Parathyroid adenoma (tissue), 2 donors: ENCODE measurements at regions not wholly inside any gene's neighbourhood (a gene's known extent, or its start where the extent isn't known, plus 50 kb on each side); places are given as distances from the start of the nearest gene placed in this dataset.

Experiments
- H2AFZ ChIP-seq: fragments of 300-600 bp; sonication (generic); one replicate; pipeline ENCODE4 v1.7.0; 2017; ENCODE audit warnings: antibody characterized with exemption, mild to moderate bottlenecking
- H3K27ac ChIP-seq: fragments of 300-600 bp; sonication (generic); one replicate; pipeline ENCODE4 v1.7.0; 2017
- H3K27me3 ChIP-seq: fragments of 300-600 bp; sonication (generic); one replicate; pipeline ENCODE4 v1.7.0; 2017; ENCODE audit warnings: low read length; ENCODE audit not compliant: control insufficient read depth, insufficient read depth
- H3K36me3 ChIP-seq: fragments of 300-600 bp; sonication (generic); one replicate; pipeline ENCODE4 v1.7.0; 2017; ENCODE audit warnings: low read length; ENCODE audit not compliant: control insufficient read depth, insufficient read depth
- H3K4me1 ChIP-seq: fragments of 300-600 bp; sonication (generic); one replicate; pipeline ENCODE4 v1.7.0; 2017; ENCODE audit warnings: control low read depth
- H3K4me2 ChIP-seq: fragments of 300-600 bp; sonication (generic); one replicate; pipeline ENCODE4 v1.7.0; 2017; ENCODE audit warnings: low read length
- H3K4me3 ChIP-seq: fragments of 300-600 bp; sonication (generic); one replicate; pipeline ENCODE4 v1.7.0; 2017; ENCODE audit warnings: low read depth, low read length
- H3K79me2 ChIP-seq: fragments of 300-600 bp; sonication (generic); one replicate; pipeline ENCODE4 v1.7.0; 2017; ENCODE audit warnings: control low read depth
- H3K9ac ChIP-seq: fragments of 300-600 bp; sonication (generic); one replicate; pipeline ENCODE4 v1.7.0; 2017; ENCODE audit warnings: mild to moderate bottlenecking
- H3K9me3 ChIP-seq: fragments of 300-600 bp; sonication (generic); one replicate; pipeline ENCODE4 v1.7.0; 2017; ENCODE audit warnings: low read length; ENCODE audit not compliant: control insufficient read depth
- TF ChIP-seq, protein P1 (sequence below): fragments of 300-600 bp; sonication (generic); IDR thresholded peaks from one replicate; pipeline ENCODE4 v1.7.0; 2017; ENCODE audit warnings: antibody characterized with exemption, mild to moderate bottlenecking
- donor health status: primary hyperparathyroidism.

DNA sequence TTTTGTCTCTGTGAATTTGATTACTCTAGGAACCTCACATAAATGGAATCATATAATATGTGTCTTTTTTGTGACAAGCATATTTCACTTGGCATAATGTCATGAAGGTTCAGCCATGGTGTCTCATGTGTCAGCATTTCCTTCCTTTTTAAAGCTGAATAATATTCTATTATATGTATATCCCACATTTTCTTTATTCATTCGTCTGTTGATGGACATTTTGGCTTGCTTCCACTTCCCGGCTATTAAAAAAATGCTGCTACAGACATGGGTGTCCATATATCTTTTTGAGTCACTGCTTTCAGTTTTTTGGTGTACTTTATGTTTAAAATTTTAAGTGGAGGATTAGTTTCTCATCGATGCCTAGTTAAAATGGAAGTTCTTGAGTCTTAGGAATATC is 59.8 kb upstream of the C5orf63 start:
- Histone ChIP-seq H3K4me1 (no peaks in the 10 kb centered on the region), H2AFZ (no peak overlapping the region), H3K9me3 (no peaks in the 10 kb centered on the region), H3K9ac (no peak overlapping the region), H3K27me3 (no peaks in the 10 kb centered on the region), H3K4me2 (no peak overlapping the region), H3K36me3 (no peaks in the 10 kb centered on the region), H3K4me3 (no peak overlapping the region), H3K79me2 (no peaks in the 10 kb centered on the region), H3K27ac (no peak overlapping the region)
- TF ChIP-seq, protein P1, sequence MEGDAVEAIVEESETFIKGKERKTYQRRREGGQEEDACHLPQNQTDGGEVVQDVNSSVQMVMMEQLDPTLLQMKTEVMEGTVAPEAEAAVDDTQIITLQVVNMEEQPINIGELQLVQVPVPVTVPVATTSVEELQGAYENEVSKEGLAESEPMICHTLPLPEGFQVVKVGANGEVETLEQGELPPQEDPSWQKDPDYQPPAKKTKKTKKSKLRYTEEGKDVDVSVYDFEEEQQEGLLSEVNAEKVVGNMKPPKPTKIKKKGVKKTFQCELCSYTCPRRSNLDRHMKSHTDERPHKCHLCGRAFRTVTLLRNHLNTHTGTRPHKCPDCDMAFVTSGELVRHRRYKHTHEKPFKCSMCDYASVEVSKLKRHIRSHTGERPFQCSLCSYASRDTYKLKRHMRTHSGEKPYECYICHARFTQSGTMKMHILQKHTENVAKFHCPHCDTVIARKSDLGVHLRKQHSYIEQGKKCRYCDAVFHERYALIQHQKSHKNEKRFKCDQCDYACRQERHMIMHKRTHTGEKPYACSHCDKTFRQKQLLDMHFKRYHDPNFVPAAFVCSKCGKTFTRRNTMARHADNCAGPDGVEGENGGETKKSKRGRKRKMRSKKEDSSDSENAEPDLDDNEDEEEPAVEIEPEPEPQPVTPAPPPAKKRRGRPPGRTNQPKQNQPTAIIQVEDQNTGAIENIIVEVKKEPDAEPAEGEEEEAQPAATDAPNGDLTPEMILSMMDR: no peak

DNA sequence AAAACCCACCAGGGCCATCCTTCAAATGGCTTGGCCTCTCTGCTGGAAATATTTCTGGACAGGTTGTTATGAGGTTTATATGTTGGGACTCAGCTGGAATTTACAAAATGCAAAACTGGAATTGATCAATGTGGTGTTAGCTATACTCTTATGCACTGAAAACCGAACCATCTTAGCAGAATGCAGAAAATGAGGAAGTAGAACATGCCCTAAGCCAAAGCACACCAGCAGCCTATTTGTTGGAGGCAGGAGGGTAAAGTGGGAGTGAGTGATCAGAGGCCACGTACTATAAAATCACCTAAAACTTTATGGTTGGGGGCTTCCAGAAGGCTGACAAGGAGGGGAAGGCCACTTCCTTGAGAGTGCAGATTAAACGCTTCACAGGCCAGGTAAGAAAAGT is 63.6 kb upstream of the C5orf63 start:
- H3K4me3 ChIP-seq: no peak overlapping the region
- no peak overlapping the region for H3K27ac ChIP-seq
- no peaks in the 10 kb centered on the region for H3K27me3 ChIP-seq
- H3K36me3 ChIP-seq: no peaks in the 10 kb centered on the region
- TF ChIP-seq, protein P1: no peak
- no peaks in the 10 kb centered on the region for H3K4me1 ChIP-seq
- H2AFZ ChIP-seq: no peak overlapping the region
- no peaks in the 10 kb centered on the region for H3K9me3 ChIP-seq
- H3K9ac ChIP-seq: no peak overlapping the region
- no peaks in the 10 kb centered on the region for H3K79me2 ChIP-seq
- no peak overlapping the region for H3K4me2 ChIP-seq

DNA sequence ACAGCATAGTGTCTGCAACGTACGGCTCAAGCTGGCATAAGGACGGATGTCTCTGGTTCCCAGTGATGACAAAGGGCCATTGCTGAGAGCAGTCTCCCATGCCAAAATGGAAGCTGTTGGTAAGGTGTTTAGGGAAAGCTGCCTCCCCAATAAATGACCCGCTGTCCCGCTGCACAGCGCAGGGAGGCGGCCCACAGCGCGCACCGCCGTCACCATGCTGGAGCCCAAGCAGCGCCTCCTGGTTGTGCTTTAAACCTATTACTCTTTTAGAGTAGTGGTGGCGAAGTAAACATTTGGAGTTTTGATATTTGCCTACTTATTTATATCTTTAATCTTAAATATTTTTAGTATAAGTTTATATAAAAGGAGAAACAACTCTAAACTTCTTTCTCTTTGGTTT is 70.4 kb upstream of the C5orf63 start:
- Histone ChIP-seq H2AFZ (no peak overlapping the region), H3K9me3 (no peaks in the 10 kb centered on the region), H3K27ac (no peak overlapping the region), H3K4me1 (no peaks in the 10 kb centered on the region), H3K4me2 (no peak overlapping the region), H3K36me3 (no peaks in the 10 kb centered on the region), H3K79me2 (no peaks in the 10 kb centered on the region), H3K27me3 (no peaks in the 10 kb centered on the region), H3K9ac (no peak overlapping the region), H3K4me3 (no peak overlapping the region)
- TF ChIP-seq, protein P1: no peak

DNA sequence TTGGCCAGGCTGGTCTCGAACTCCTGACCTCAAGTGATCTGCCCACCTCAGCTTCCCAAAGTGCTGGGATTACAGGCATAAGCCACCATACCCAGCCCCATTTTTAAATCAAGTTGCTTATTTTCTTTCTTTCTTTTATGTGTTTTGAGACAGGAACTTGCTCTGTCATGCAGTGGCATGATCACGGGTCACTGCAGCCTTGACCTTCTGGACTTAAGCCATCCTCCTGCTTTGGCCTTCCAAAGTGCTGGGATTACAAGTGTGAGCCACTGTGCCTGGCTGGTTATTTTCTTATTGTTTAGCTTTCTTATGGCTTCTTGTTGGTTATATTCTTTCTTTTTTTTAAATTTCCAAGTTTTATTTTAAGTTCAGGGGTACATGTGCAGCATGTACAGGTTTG is 79.7 kb upstream of the C5orf63 start:
- H3K4me3 ChIP-seq: no peak overlapping the region
- H3K9ac ChIP-seq: no peak overlapping the region
- no peak overlapping the region for H3K27ac ChIP-seq
- H3K27me3 ChIP-seq: no peaks in the 10 kb centered on the region
- H3K4me1 ChIP-seq: no peaks in the 10 kb centered on the region
- no peak overlapping the region for H2AFZ ChIP-seq
- TF ChIP-seq, protein P1: no peak
- H3K36me3 ChIP-seq: no peaks in the 10 kb centered on the region
- H3K9me3 ChIP-seq: no peaks in the 10 kb centered on the region
- H3K79me2 ChIP-seq: no peaks in the 10 kb centered on the region
- H3K4me2 ChIP-seq: no peak overlapping the region

DNA sequence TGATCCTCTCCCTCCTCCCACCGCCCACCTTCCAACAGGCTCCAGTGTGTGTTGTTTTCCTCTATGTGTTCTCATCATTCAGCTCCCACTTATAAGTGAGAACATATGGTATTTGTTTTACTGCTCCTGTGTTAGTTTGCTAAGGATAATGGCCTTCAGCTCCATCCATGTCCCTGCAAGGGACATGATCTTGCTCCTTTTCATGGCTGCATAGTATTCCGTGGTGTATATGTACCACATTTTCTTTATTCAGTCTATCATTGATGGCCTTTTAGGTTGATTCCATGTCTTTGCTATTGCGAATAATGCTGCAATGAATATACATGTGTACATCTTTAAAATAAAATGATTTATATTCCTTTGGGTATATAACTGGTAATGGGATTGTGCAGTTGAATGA is 80.2 kb upstream of the C5orf63 start:
- Histone ChIP-seq H3K27me3 (no peaks in the 10 kb centered on the region), H3K4me2 (no peak overlapping the region), H3K27ac (no peak overlapping the region), H2AFZ (no peak overlapping the region), H3K79me2 (no peaks in the 10 kb centered on the region), H3K4me1 (no peaks in the 10 kb centered on the region), H3K9me3 (no peaks in the 10 kb centered on the region), H3K9ac (no peak overlapping the region), H3K4me3 (no peak overlapping the region), H3K36me3 (no peaks in the 10 kb centered on the region)
- TF ChIP-seq, protein P1: no peak
